RWPE1 (cell line): ENCODE measurements at regions not wholly inside any gene's neighbourhood (a gene's known extent, or its start where the extent isn't known, plus 50 kb on each side); places are given as distances from the start of the nearest gene placed in this dataset.

ENCODE experiments used
- CTCF ChIA-PET: fragments of 350-600 bp; sonication (Branson Sonifier 250); formaldehyde crosslinking; extraction: SDS; loops from one replicate; lab custom pipeline; 2021; lab: Yijun Ruan, JAX
- POLR2A ChIA-PET: fragments of 400-600 bp; formaldehyde crosslinking; extraction: SDS; loops from one replicate; lab custom pipeline; 2020; ENCODE audit warnings: antibody characterized with exemption; ENCODE audit not compliant: low non-redundant PET; lab: Yijun Ruan, JAX
- DNase-seq: peaks from one replicate; pipeline ENCODE4 v3.0.0; 2012; ENCODE audit warnings: low spot score
- H3K27ac ChIP-seq: fragments of 450-650 bp; 2 replicates; pipeline ENCODE4 v1.5.1; 2017
- TF ChIP-seq, protein P1 (sequence below): fragments of 450-650 bp; conservative IDR thresholded peaks from 2 replicates; pipeline ENCODE4 v1.5.1; 2017; ENCODE audit warnings: low read depth, mild to moderate bottlenecking

DNA sequence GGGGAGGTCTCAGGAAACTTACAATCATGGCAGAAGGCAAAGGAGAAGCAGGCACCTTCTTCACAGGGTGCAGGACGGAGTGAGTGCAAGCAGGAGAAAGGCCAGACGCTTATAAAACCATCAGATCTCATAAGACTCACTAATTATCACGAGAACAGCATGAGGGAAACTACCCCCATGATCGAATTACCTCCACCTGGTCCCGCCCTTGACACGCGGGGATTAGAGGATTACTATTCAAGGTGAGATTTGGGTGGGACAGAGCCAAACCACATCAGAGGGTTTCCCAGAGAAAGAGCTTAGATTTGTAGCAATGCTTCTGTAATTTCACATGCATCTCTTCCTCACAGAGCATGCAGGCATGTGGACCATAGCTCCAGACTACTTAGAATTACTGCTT lies 615.7 kb upstream of the UBE2E2 start:
- H3K27ac ChIP-seq: no peak overlapping the region
- no peak for DNase-seq
- TF ChIP-seq, protein P1, sequence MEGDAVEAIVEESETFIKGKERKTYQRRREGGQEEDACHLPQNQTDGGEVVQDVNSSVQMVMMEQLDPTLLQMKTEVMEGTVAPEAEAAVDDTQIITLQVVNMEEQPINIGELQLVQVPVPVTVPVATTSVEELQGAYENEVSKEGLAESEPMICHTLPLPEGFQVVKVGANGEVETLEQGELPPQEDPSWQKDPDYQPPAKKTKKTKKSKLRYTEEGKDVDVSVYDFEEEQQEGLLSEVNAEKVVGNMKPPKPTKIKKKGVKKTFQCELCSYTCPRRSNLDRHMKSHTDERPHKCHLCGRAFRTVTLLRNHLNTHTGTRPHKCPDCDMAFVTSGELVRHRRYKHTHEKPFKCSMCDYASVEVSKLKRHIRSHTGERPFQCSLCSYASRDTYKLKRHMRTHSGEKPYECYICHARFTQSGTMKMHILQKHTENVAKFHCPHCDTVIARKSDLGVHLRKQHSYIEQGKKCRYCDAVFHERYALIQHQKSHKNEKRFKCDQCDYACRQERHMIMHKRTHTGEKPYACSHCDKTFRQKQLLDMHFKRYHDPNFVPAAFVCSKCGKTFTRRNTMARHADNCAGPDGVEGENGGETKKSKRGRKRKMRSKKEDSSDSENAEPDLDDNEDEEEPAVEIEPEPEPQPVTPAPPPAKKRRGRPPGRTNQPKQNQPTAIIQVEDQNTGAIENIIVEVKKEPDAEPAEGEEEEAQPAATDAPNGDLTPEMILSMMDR: no peak
- POLR2A ChIA-PET: no interaction called here
- CTCF ChIA-PET: no interaction called here

DNA sequence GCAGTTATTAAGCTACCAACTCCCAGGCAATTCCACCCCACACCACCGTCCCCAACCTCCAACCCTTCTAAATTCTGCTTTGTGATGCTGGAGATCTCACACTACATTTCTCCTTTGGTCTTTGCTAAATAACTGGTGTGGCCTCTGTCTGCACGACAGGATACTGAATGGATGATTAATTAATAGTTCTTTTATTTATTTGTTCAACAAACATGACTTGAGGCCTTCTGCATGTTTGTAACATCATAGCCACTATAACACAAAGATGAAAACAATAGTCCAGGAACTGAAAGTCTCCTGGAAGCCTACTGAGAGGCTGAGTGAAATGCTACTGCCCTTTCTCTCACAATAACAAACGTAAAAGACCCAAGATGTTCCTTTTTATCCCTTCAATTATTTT lies 609.5 kb upstream of the UBE2E2 start:
- ChIA-PET POLR2A (no interaction called here), CTCF (interaction anchor here (0.6 kb wide), 1 partner anchor 8 kb away, joined by 3 read pairs; no protein-coding TSS in a partner anchor)
- H3K27ac ChIP-seq: no peak overlapping the region
- DNase-seq: no peak
- TF ChIP-seq, protein P1: no peak

DNA sequence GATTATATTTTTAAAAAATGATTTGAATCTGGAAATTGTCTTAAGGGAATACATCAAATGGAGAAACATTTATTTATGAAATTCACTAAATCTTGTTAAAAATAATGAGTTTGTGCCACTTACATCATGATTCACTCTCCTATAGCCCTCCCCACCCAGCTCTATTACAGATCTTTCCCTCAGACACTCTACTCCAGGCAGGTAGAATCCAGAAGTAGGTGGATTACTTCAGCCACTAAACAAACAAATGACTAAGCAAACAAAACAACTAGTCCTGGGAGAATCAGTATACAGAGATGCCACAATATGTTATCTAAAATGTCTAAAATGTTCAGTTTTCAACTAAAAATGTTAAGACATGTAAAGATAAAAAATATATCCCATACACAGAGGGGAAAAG lies 608.1 kb upstream of the UBE2E2 start:
- no peak for DNase-seq
- POLR2A ChIA-PET: no interaction called here
- TF ChIP-seq, protein P1: no peak
- CTCF ChIA-PET: interaction anchor here (0.7 kb wide), 1 partner anchor 174 kb away, joined by 5 read pairs; no protein-coding TSS in a partner anchor
- H3K27ac ChIP-seq: no peak overlapping the region

DNA sequence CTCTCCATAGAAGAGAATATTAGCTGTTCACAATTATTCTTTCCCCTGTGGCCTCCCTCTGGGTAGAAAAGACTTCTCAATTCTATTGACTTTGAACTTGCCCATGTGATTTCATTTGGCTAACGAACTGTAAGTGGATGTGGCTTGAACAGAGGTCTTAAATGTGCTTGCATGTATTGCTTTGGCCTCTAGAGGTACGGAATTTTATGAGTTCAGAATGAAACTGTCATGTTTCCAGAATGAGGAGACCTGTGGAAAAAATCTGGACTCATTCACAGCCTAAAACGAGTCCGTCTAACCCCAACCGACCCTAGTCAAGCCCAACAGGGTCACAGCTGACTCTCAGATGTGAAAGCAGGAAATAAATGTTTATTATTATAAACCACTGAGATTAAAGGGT lies 596.7 kb upstream of the UBE2E2 start:
- CTCF ChIA-PET: no interaction called here
- H3K27ac ChIP-seq: no peak overlapping the region
- POLR2A ChIA-PET: no interaction called here
- TF ChIP-seq, protein P1: no peak
- no peak for DNase-seq

DNA sequence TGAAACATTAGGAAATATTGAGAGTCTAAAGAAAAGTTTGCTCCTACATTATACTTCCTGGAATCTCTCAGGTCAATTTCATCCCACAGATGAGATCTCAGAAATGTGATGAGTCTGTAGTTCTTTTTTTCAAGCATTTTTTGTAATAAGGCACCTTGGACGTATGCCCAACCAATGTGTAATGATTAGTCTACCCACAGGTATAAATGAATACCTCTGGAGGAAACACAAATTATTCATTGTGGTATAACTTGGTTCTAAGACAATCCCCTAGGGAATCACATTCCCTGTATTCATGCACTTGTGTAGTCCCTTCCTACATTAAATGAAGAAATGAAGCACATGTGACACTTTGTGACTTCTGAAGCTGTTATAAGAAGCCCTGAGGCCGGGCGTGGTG lies 596.2 kb upstream of the UBE2E2 start:
- TF ChIP-seq, protein P1: no peak
- ChIA-PET POLR2A (no interaction called here), CTCF (no interaction called here)
- H3K27ac ChIP-seq: no peak overlapping the region
- DNase-seq: peak; percentile 4

DNA sequence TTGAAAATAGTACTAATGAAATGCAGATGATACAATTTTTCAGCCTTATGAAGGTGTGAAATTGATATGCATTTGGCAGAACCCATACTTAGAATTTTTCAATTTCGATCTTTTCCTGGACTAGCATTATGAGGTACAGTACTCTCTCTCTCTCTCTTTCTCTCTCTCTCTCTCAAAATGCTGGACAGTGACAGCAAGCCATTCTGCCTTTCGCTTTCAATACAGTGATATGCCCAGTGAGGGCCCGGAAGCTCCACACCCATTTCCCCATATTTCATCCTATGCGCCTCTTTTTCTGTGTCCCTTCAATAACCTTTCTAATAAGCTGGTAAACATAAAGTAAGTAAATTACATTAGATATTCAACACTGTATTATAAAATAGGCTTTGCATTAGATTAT lies 595.0 kb upstream of the UBE2E2 start:
- POLR2A ChIA-PET: no interaction called here
- DNase-seq: no peak
- H3K27ac ChIP-seq: no peak overlapping the region
- TF ChIP-seq, protein P1: no peak
- CTCF ChIA-PET: no interaction called here

DNA sequence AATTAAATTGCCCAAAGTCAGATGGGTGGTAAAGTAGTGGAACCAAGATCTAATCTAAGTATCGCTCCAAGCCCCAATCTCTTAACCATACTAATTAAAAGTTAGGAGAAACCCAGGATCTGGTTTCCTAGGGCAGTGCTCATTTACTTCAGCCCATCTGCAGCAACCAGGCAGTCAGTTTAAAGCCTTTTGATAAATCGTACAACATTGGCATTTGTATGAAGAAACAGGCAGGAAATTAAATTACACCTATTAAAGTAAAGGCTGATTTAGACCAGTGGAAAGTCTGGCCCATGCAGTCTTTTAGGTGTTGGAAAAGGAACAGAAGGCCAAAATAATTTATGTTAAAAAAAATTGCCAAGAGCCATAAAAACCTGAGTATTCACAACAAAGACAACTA lies 594.4 kb upstream of the UBE2E2 start:
- no peak for DNase-seq
- POLR2A ChIA-PET: no interaction called here
- CTCF ChIA-PET: no interaction called here
- TF ChIP-seq, protein P1: no peak
- no peak overlapping the region for H3K27ac ChIP-seq
